ENCODE measurements at regions not wholly inside any gene's neighbourhood (a gene's known extent, or its start where the extent isn't known, plus 50 kb on each side); places are given as distances from the start of the nearest gene placed in this dataset.
A peak's percentile ranks its signal among the peaks of the same experiment; 100 is the strongest.

GRCh38 chr22:27637604-27638003, 164.0 kb downstream of the MN1 start:
- Histone ChIP-seq H3K27me3 (replicated peaks; ENCODE audit: insufficient read depth) (no peaks in the 10 kb centered on the region), H3K36me3 (no peaks in the 10 kb centered on the region), H3K4me3 (no peak overlapping the region), H3K27ac (no peak overlapping the region), H3K9me3 (no peaks in the 10 kb centered on the region), H3K4me1 (replicated peaks) (no peaks in the 10 kb centered on the region)
- 78% methylated on average over 3 of the region's 3 CpGs for WGBS
- no peak for TF ChIP-seq CTCF (IDR thresholded peaks at IDR 0.05)
- TF ChIP-seq POLR2AphosphoS5 (IDR thresholded peaks at IDR 0.05), result no peak
- TF ChIP-seq POLR2A (IDR thresholded peaks at IDR 0.05), result no peak
- intact Hi-C loops (cut with DNase I), result no loop called here
- DNase-seq (ENCODE audit: low spot score), result no peak

DNA sequence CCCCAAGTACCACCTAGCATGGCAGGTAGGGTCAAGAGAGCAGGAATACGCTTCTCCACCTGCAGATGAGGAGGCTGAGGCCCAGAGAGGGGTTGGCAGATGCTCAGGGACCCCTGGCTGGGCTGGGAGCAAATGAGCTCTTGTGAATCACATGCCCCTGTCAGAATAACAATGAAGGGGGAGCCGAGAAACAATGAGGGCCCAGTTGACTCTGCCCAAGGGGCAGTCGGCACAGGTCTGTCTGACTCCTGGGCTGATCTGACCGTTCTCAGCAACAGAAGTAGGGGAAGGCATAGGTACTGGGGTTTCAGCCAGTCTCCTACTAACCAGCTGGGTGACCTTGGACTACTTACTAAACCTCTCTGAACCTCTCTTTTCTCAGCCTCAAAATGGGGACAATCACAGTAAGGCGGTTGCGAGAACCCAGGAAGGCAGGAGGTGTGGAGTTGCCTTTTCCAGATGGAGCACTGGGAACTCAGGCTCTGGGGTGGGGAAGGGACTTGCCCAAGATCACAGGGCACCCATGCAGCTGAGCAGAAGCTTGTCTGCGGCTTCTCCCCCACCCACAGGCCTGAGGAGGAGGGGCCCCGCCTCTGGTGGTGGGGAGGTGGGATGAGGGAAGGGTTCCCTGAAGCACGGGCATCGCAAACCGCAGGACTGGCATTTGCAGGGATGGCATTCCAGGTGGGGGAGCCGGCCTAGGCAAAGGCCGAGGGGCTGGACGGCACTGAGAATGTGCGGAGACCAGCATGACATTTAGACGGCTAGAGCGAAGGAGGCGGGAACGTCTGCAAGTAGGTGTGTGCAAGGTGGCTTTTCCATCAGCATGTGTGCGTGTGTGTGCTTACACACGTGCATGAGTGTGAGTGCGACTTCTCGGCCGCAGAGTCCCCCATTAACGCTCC, 163.0 kb downstream of the MN1 start:
- Histone ChIP-seq H3K9me3 (no peaks in the 10 kb centered on the region), H3K27me3 (replicated peaks; ENCODE audit: insufficient read depth) (no peaks in the 10 kb centered on the region), H3K4me1 (replicated peaks) (no peaks in the 10 kb centered on the region), H3K36me3 (no peaks in the 10 kb centered on the region), H3K4me3 (no peak overlapping the region), H3K27ac (no peak overlapping the region)
- WGBS, result 82% methylated on average over 25 of the region's 25 CpGs
- intact Hi-C loops (cut with DNase I), result no loop called here
- no peak for TF ChIP-seq POLR2AphosphoS5 (IDR thresholded peaks at IDR 0.05)
- TF ChIP-seq CTCF (IDR thresholded peaks at IDR 0.05), result no peak
- no peak for TF ChIP-seq POLR2A (IDR thresholded peaks at IDR 0.05)
- no peak for DNase-seq (ENCODE audit: low spot score)

GRCh38 chr22:27639248-27640086, 162.1 kb downstream of the MN1 start:
- whole genome bisulfite sequencing, result 67% methylated on average over 19 of the region's 19 CpGs
- TF ChIP-seq CTCF (IDR thresholded peaks at IDR 0.05) (no peak), POLR2AphosphoS5 (IDR thresholded peaks at IDR 0.05) (no peak), POLR2A (IDR thresholded peaks at IDR 0.05) (no peak)
- intact Hi-C loops (cut with DNase I), result no loop called here
- H3K9me3 ChIP-seq, result no peaks in the 10 kb centered on the region
- DNase-seq (ENCODE audit: low spot score), result no peak
- H3K27me3 ChIP-seq (replicated peaks; ENCODE audit: insufficient read depth), result no peaks in the 10 kb centered on the region
- no peaks in the 10 kb centered on the region for H3K4me1 ChIP-seq (replicated peaks)
- no peak overlapping the region for H3K4me3 ChIP-seq
- no peak overlapping the region for H3K27ac ChIP-seq
- no peaks in the 10 kb centered on the region for H3K36me3 ChIP-seq

- no peaks in the 10 kb centered on the region for H3K36me3 ChIP-seq
- no peak overlapping the region for H3K4me3 ChIP-seq
- no peak for TF ChIP-seq CTCF (IDR thresholded peaks at IDR 0.05)
- no peak for TF ChIP-seq POLR2A (IDR thresholded peaks at IDR 0.05)
- TF ChIP-seq POLR2AphosphoS5 (IDR thresholded peaks at IDR 0.05), result peak; percentile 32
- 53% methylated on average over 8 of the region's 8 CpGs for WGBS
- intact Hi-C loops (cut with DNase I), result no loop called here
- DNase-seq (ENCODE audit: low spot score), result no peak
- H3K9me3 ChIP-seq, result no peaks in the 10 kb centered on the region
- H3K4me1 ChIP-seq (replicated peaks), result no peaks in the 10 kb centered on the region
- H3K27me3 ChIP-seq (replicated peaks; ENCODE audit: insufficient read depth), result no peaks in the 10 kb centered on the region
- H3K27ac ChIP-seq, result no peak overlapping the region
Measured at GRCh38 chr22:27641049-27641795, 160.3 kb downstream of the MN1 start.

Data from prostate gland (tissue), 2 donors.